HG03354 (cell line): ENCODE measurements at regions not wholly inside any gene's neighbourhood (a gene's known extent, or its start where the extent isn't known, plus 50 kb on each side); places are given as distances from the start of the nearest gene placed in this dataset.
"Not testable (repeated sequence)": the region's sequence is repeated elsewhere in the genome, so short reads cannot be mapped to it uniquely, and the experiment has no call there.

Source experiments
- ATAC-seq: cut with Tn5 transposase; IDR thresholded peaks from one replicate; pipeline ENCODE4 v1.9.1; 2021; ENCODE audit warnings: mild to moderate bottlenecking; ENCODE audit not compliant: unreplicated experiment, poor library complexity, severe bottlenecking

DNA sequence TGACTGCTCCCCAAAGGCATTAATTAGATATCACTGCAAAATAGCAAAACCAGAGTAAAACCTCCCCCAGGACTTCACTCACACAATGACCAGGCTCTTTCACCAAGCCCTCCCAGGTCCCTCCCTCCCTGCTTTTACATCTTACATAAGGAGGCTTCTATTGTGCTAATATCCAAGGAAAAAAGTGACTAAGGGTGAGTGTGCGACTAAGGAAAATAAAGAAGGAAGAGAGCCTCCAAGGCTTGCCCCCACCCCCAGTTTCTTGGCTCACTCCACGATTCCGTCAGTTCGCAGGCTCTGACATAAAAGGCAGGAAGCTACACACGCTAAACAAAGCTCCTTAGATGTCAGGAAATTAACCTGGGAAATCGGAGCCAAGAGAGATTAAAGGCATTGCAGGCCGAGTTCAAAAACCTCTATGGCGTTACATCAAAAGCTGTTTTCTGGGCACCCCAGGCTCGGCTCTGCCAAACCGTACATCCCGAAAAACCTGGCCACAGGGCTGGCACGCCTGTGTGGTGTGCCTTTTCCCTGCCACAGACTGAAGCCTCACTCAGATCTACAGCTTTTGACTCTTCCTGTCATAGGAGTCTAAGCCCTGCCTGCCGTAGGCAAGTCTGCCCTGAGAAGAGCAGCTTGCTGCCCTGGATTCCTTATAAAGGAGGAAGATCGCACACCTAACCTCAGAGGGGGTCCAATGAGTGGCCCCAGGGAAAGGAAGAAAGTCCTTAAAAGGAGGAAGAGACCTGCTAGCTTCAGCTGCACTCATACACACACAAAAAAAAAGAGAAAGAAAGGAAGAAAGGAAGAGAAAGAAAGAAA, 67.0 kb upstream of the SERP2 start:
- ATAC-seq = no peak

DNA sequence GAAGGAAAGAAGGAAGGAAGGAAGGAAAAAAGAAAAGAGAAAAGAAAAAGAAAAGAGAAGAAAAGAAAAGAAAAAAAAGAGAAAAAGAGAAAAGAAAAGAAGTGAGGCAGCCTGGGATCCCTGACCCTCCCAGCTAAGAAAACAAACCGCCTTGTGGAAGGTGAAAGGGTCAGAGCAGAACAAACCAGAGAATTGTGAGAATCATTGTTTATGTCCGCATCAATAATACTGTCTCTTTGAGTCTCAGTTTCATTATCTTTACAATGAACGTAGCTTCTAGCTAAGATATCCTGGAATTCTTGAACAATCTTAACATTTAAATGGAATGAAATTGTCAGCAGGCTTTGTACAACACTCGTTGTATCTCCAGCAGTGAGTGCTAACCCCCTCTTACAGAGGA, 66.4 kb upstream of the SERP2 start:
- no peak for ATAC-seq

- ATAC-seq = no peak
Observed at GRCh38 chr13:44307844-44308243, 65.8 kb upstream of the SERP2 start.

DNA sequence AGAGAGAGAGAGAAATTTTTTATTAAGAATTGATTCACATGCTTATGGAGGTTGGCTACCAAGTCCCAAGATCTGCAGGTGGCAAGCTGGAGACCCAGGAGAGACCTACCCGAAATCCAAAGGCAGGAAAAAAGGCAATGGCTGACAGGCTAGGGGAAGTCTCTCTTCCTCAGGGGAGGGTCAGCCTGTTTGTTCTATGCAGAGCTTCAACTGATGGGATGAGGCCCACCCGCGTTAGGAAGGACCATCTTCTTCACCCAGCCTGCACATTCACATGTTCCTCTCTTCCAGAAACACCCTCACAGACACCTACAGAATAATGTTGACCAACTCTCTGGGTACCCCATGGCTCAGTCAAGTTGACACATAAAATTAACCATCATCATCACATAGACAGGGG, 65.3 kb upstream of the SERP2 start:
- no peak for ATAC-seq

DNA sequence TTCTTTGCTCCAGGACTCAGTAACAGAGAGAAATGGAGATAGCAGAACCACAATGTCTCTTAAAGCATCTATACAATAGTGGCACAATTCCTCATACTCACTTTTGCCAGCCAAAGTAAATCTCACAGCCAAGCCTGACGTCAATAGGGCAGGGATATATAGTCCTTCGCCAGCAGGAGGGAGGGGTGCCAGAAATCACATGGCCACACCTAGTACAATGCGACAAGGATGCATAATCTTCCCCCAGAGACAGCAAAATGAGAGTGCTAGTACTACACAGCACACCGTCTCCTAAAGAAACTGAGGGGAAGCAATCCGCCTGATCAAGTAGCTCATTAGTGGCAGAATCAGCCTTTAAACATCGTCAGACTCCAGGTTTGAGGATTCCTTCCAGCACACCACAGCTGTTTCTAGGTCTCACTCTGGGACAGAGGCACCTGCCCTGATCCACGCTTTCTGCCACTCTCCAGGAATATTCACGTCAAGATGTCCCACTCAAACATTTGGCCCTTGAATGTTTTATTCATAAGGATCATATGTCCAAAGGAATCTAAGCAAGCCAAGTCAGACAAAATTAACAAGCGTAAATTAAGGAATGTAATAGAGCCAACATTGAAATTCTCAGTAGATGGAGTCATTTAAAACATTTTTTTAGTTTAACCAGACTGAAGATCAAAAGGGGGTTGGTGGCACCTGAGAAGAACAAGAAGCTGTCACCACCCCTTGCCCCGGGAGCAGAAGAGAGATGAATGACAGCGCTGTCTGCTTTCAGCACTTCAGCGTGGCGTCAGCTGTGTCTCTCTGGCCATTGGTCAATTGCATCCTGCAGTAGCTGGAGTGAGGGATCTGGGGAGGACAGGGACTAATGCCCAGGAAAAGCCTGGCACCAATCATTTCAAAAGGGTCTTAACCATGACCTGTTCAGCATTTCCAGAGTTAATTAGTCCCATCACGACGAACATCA, 63.5 kb upstream of the SERP2 start:
- no peak for ATAC-seq

DNA sequence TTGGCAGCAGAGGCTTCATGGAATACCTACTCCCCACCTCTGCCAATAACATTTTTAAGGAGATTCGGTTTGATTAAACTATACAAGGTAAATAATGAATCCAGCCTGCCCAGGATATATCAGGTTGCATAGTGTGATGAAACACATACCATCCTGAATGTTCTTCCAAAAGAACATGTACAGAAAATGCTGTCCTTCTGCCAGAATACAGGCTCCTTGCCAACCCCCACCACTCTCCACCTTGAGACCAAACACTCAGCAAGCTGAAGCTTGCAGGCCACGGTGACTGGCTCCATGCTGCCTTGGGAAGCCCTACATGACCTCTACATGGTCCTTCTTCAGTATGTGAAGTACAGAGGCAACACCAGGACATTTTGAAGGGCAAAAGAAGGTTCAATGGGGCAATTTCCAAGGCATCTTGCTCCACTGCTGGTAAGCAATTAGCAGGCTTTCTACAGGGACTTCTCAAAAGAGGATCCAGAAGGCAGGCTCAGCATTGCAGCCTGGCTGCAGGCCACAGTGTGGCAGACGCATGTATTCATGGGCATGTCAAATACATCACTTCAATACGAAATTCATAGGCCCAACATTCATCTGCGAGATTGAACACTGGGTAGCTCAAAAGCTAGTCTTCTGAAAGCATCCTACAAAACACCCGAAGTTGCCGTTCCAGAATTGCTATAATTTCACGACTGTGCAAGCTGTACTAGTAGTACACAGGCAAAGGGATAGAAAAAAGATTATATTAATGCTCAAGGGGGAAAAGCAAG, 62.4 kb upstream of the SERP2 start:
- ATAC-seq = no peak

GRCh38 chr13:44312131-44312530, 61.5 kb upstream of the SERP2 start:
- ATAC-seq = no peak

GRCh38 chr13:44312834-44313551, 60.6 kb upstream of the SERP2 start:
- ATAC-seq = no peak

- ATAC-seq = no peak
Observed at GRCh38 chr13:44313674-44314073, 60.0 kb upstream of the SERP2 start.

- ATAC-seq = not testable (repeated sequence)
Observed at GRCh38 chr13:44314160-44314559, 59.5 kb upstream of the SERP2 start.

DNA sequence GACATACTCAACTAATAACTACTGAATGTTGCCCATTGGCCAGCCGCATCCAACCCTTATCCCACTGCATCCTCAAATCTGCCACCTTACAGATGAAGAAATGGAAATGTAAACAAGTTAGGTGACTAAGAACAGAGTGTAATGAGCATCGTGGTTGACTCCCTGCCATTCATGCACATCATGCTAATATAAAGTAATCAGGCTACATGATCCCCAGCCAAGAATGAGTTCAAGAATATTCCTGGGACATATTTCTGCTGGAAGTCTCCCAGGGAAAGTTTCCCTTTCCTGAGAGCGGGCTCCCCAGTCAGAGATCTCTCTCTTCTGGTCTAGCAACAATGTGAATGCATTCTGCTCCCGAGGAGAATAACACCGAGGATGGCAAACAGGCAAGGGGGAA, 55.9 kb upstream of the SERP2 start:
- no peak for ATAC-seq

DNA sequence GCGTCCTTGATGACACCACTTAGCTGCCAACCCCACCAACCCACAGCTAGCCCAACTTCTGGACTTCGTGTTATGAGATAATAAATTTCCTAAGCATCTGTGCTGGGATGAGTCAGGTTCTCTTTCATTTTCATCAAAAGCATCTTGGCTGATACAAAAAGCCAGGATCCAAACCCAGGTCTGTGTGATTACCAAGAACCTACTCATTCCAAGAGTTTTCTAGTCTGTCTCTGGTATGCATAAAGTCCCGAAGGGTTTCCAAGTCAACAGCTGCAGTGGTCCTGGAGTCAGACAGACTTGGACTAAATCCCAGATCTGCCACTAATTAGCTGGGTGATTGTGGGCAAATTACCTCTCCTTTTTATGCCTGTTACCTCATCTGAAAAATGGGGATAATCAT, 55.5 kb upstream of the SERP2 start:
- ATAC-seq = no peak

DNA sequence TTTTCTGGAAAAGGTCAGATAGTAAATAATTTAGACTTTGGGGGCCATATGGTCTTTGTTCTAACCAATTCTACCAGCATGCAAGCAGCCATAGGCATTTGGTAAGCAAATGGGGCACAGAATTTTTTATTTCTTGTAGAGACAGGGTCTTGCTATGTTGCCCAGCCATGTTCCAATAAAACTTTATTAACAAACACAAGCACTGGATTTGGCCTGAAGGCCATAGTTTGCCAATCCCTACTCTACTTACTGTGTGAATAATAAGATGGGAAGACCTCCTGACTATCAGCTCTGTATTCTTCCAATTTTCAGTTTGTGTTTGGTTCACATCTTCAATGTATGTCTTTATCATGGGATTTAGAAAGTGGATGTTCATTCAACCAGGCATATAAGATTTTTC, 53.0 kb upstream of the SERP2 start:
- no peak for ATAC-seq

DNA sequence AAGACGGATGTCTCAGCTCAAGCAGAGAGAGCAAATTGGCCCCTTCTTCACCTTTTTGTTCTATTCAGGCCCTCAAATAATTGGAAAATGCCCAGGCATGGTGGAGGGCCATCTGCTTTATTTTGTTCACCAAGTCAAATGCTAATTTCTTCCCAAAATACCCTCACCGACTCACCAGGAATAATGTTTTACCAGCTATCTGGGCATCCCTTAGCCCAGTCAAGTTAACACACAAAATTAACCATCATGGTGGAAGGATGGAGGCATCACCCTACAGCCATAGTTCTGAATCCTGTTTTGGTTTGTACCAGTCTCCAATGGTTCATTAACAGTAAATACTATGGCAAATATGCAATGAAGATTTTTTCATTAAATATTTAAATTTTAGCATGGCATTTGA, 51.7 kb upstream of the SERP2 start:
- no peak for ATAC-seq

DNA sequence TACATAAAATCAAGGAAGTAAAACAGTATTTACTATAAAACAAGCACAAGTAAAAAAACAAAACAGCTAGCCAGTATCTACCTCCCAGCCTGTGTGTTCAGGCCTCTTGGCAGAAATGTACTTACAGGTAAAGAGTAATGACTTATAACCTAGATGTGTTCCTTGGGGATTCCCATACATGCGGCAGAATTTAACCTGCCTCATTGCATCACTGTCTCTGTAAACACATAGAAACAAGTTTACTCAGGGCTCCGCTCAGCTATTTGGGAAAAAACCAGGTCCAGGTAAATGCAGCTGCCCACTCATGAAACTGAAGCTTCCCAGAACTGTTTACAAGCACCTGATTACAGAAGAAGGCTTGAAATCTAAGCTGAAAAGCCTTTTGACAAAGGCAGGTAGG, 50.7 kb upstream of the SERP2 start:
- no peak for ATAC-seq

DNA sequence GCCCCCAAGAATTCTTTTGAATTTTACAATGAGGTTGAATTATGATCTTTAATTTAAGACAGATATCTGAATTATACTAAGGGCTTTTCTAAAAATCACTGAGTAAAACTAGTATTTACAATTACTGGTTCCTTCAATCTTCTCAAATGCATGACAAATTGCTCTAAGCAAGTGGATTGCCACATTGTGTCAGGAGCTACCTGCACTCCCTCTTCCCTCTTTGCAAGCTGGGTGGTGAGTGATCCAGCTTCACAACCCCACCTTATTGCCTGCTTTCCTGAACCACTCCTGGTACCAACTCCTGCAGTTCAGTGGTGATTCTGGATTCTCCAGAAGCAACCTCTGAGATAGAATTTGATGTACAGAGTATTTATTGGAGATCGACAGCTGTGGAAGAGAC, 49.9 kb upstream of the SERP2 start:
- ATAC-seq = no peak
